Caco-2 (cell line): ENCODE measurements at regions not wholly inside any gene's neighbourhood (a gene's known extent, or its start where the extent isn't known, plus 50 kb on each side); places are given as distances from the start of the nearest gene placed in this dataset.

ENCODE experiments used
- BruUV-seq: library from RNA; stranded (reverse); fragments of 400-500 nt; replicated peaks from 2 replicates; lab custom pipeline; 2021; lab: Mats Ljungman, UMichigan
- CTCF ChIA-PET: fragments of 300-600 bp; sonication (Branson Sonifier 250); formaldehyde crosslinking; loops from one replicate; lab custom pipeline; 2022; ENCODE audit warnings: antibody characterized with exemption; lab: Charles Lee
- POLR2A ChIA-PET: fragments of 300-600 bp; sonication (Branson Sonifier 250); formaldehyde crosslinking; loops from one replicate; lab custom pipeline; 2022; ENCODE audit warnings: antibody characterized with exemption; lab: Charles Lee
- DNase-seq, 2 experiments: peaks; one replicate each; pipeline versions ENCODE4 v3.0.0 to v3.0.0-alpha.2; 2020 to 2022
- H3K27me3 ChIP-seq: replicated peaks from 2 replicates; pipeline ENCODE4 v1.6.0; 2011; ENCODE audit warnings: low read length; ENCODE audit not compliant: control insufficient read depth, insufficient read depth
- H3K36me3 ChIP-seq: 2 replicates; pipeline ENCODE4 v1.5.1; 2011; ENCODE audit warnings: low read length; ENCODE audit not compliant: control insufficient read depth, insufficient read depth
- H3K4me1 ChIP-seq: fragments of 250-450 bp; sonication (Bioruptor Pico); 2 replicates; pipeline ENCODE4 v1.5.1; 2020; ENCODE audit warnings: mild to moderate bottlenecking
- H3K4me3 ChIP-seq: 2 replicates; pipeline ENCODE4 v1.5.1; 2011; ENCODE audit warnings: low read depth, mild to moderate bottlenecking, control low read depth, low read length
- H3K9me3 ChIP-seq: fragments of 250-450 bp; sonication (Bioruptor Pico); 2 replicates; pipeline ENCODE4 v1.5.1; 2020; ENCODE audit warnings: mild to moderate bottlenecking, moderate library complexity
- H3K27ac Mint-ChIP-seq: one replicate; pipeline ENCODE4 v1.8.0; 2022; ENCODE audit warnings: mixed read lengths; ENCODE audit not compliant: unreplicated experiment
- H3K27me3 Mint-ChIP-seq: one replicate; pipeline ENCODE4 v1.8.0; 2022; ENCODE audit warnings: mixed read lengths; ENCODE audit not compliant: insufficient read depth, unreplicated experiment
- H3K36me3 Mint-ChIP-seq: one replicate; pipeline ENCODE4 v1.8.0; 2022; ENCODE audit warnings: mild to moderate bottlenecking, mixed read lengths; ENCODE audit not compliant: insufficient read depth, unreplicated experiment
- H3K4me1 Mint-ChIP-seq: one replicate; pipeline ENCODE4 v1.8.0; 2022; ENCODE audit warnings: low read depth, mixed read lengths; ENCODE audit not compliant: unreplicated experiment
- H3K4me3 Mint-ChIP-seq: one replicate; pipeline ENCODE4 v1.8.0; 2022; ENCODE audit warnings: mild to moderate bottlenecking, moderate library complexity, mixed read lengths; ENCODE audit not compliant: unreplicated experiment
- H3K9me3 Mint-ChIP-seq: one replicate; pipeline ENCODE4 v1.8.0; 2022; ENCODE audit warnings: mixed read lengths; ENCODE audit not compliant: unreplicated experiment
- CTCF ChIP-seq, 2 experiments: fragments of 200-600 bp in 1 of 2; IDR thresholded peaks; 1 replicate in 1 of 2; 2 replicates in 1 of 2; pipeline versions ENCODE4 v1.5.1 to v1.8.0; 2011 to 2022; ENCODE audit warnings: antibody characterized with exemption in 1 of 2, control low read depth in 1 of 2, inconsistent platforms in 1 of 2, low read depth in 1 of 2, low read length in 1 of 2, mild to moderate bottlenecking in 1 of 2, moderate library complexity in 1 of 2; ENCODE audit not compliant: insufficient read depth in 1 of 2, severe bottlenecking in 1 of 2, unreplicated experiment in 1 of 2
- intact Hi-C: fragments of 100-400 bp; cut with micrococcal nuclease; formaldehyde crosslinking; loops from one replicate; pipeline ENCODE4 v1.10.0; 2022; ENCODE audit not compliant: unreplicated experiment

- BruUV-seq: no TSS peak
- Histone ChIP-seq H3K36me3 (no peaks in the 10 kb centered on the region), H3K4me3 (no peak overlapping the region), H3K9me3 (no peaks in the 10 kb centered on the region), H3K27me3 (no peaks in the 10 kb centered on the region), H3K4me1 (no peaks in the 10 kb centered on the region)
- intact Hi-C loops: no loop called here
- H3K36me3 Mint-ChIP-seq: no peaks in the 10 kb centered on the region
- no peak overlapping the region for H3K4me3 Mint-ChIP-seq
- H3K27me3 Mint-ChIP-seq: peaks cover 17% of the 10 kb centered on the region
- ChIA-PET CTCF (no interaction called here), POLR2A (no interaction called here)
- TF ChIP-seq CTCF (IDR thresholded peaks at IDR 0.05; ENCODE audit: insufficient read depth in 1 of 2, low read depth in 1 of 2, low read length in 1 of 2, severe bottlenecking in 1 of 2, unreplicated experiment in 1 of 2): no peak
- DNase-seq: no peak
- no peaks in the 10 kb centered on the region for H3K4me1 Mint-ChIP-seq
- no peaks in the 10 kb centered on the region for H3K9me3 Mint-ChIP-seq
- H3K27ac Mint-ChIP-seq: no peak overlapping the region
Measured at GRCh38 chr11:127133061-127133460, 132.5 kb upstream of the KIRREL3 start.

- intact Hi-C loops: no loop called here
Measured at GRCh38 chr11:127130321-127130720, 129.8 kb upstream of the KIRREL3 start.

GRCh38 chr11:127126986-127127385 lies 126.4 kb upstream of the KIRREL3 start:
- DNase-seq: no peak
- no peak overlapping the region for H3K27ac Mint-ChIP-seq
- POLR2A ChIA-PET: no interaction called here
- Histone ChIP-seq H3K36me3 (no peaks in the 10 kb centered on the region), H3K9me3 (no peaks in the 10 kb centered on the region), H3K4me3 (no peak overlapping the region), H3K4me1 (no peaks in the 10 kb centered on the region), H3K27me3 (no peaks in the 10 kb centered on the region)
- no peaks in the 10 kb centered on the region for H3K4me1 Mint-ChIP-seq
- H3K36me3 Mint-ChIP-seq: no peaks in the 10 kb centered on the region
- intact Hi-C loops: no loop called here
- TF ChIP-seq CTCF (IDR thresholded peaks at IDR 0.05; ENCODE audit: insufficient read depth in 1 of 2, low read depth in 1 of 2, low read length in 1 of 2, severe bottlenecking in 1 of 2, unreplicated experiment in 1 of 2): no peak
- H3K9me3 Mint-ChIP-seq: no peaks in the 10 kb centered on the region
- no TSS peak for BruUV-seq
- CTCF ChIA-PET: no interaction called here
- no peak overlapping the region for H3K4me3 Mint-ChIP-seq
- peaks cover 9% of the 10 kb centered on the region for H3K27me3 Mint-ChIP-seq

More at GRCh38 chr11:127130321-127130720, 129.8 kb upstream of the KIRREL3 start:
- CTCF ChIA-PET: no interaction called here
- Mint-ChIP-seq H3K27me3 (peaks cover 13% of the 10 kb centered on the region), H3K27ac (no peak overlapping the region), H3K36me3 (no peaks in the 10 kb centered on the region), H3K4me3 (no peak overlapping the region), H3K4me1 (no peaks in the 10 kb centered on the region), H3K9me3 (no peaks in the 10 kb centered on the region)
- no peak for DNase-seq
- no TSS peak for BruUV-seq
- Histone ChIP-seq H3K4me1 (no peaks in the 10 kb centered on the region), H3K36me3 (no peaks in the 10 kb centered on the region), H3K9me3 (no peaks in the 10 kb centered on the region), H3K27me3 (no peaks in the 10 kb centered on the region), H3K4me3 (no peak overlapping the region)
- no peak for TF ChIP-seq CTCF (IDR thresholded peaks at IDR 0.05; ENCODE audit: insufficient read depth in 1 of 2, low read depth in 1 of 2, low read length in 1 of 2, severe bottlenecking in 1 of 2, unreplicated experiment in 1 of 2)
- POLR2A ChIA-PET: no interaction called here
